ENCODE measurements at regions not wholly inside any gene's neighbourhood (a gene's known extent, or its start where the extent isn't known, plus 50 kb on each side); places are given as distances from the start of the nearest gene placed in this dataset.

DNA sequence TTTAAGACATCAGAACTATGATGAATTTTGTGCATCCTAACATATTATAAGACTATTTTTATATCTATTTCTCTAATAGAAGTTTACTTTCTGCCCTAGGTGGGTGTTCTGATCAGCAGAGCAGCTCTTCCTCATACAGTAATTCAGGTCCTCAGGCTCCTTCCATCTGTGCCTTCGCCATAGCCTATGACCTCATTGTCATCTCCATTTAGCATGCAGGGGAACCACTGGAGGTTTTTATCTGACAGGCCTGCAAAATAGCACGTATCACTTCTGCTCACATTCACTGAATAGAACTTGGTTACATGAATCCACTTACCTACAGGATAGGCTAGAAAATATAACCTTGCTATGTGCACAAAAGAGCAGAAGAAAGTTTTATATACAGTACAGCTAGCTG lies 159.4 kb upstream of the CCNH start:
- WGBS (ENCODE audit: insufficient coverage) = 38% methylated on average over 1 of the region's 2 CpGs
- Histone ChIP-seq H3K9me3 (ENCODE audit: control extremely low read depth in 1 of 3, control insufficient read depth in 2 of 3, insufficient read depth in 1 of 3, low read length in 2 of 3) (peaks cover 0 to under 1% (median 0%) of the 10 kb centered on the region in 3 donors), H3K79me2 (ENCODE audit: control insufficient read depth, insufficient read depth, low read length) (no peaks in the 10 kb centered on the region), H3K36me3 (replicated peaks in 1 of 2; ENCODE audit: control extremely low read depth in 1 of 2, control insufficient read depth in 1 of 2, extremely low read depth in 1 of 2, insufficient read depth in 2 of 2, low read length in 1 of 2) (no peaks in the 10 kb centered on the region), H3K4me2 (replicated peaks; ENCODE audit: low read depth, low read length, poor library complexity, severe bottlenecking) (no peak overlapping the region), H3K27ac (ENCODE audit: low read length in 2 of 2) (no peak overlapping the region), H4K20me1 (ENCODE audit: control insufficient read depth, insufficient read depth, low read length, poor library complexity, severe bottlenecking) (no peaks in the 10 kb centered on the region), H3K9ac (ENCODE audit: low read length) (no peak overlapping the region), H3K4me3 (ENCODE audit: control extremely low read depth in 1 of 5, extremely low read depth in 1 of 5, insufficient read depth in 1 of 5, low read depth in 2 of 5, low read length in 4 of 5) (no peak overlapping the region), H3K4me1 (ENCODE audit: control insufficient read depth in 2 of 2, insufficient read depth in 2 of 2, low read length in 2 of 2) (no peaks in the 10 kb centered on the region), H2AFZ (ENCODE audit: insufficient read depth, low read depth, low read length, poor library complexity, severe bottlenecking) (no peak overlapping the region), H3K27me3 (replicated peaks in 1 of 4; ENCODE audit: control extremely low read depth in 1 of 4, control insufficient read depth in 3 of 4, insufficient read depth in 4 of 4, low read length in 3 of 4) (no peaks in the 10 kb centered on the region)
- no peak for ATAC-seq (ENCODE audit: low read depth)
- DNase-seq = no peak
- ChIA-PET CTCF (no interaction called here), POLR2A (no interaction called here)
- Mint-ChIP-seq H3K4me3 (no peak overlapping the region), H3K4me1 (no peaks in the 10 kb centered on the region), H3K9me3 (ENCODE audit: insufficient read depth) (no peaks in the 10 kb centered on the region), H3K27me3 (no peaks in the 10 kb centered on the region), H3K27ac (no peak overlapping the region)
- intact Hi-C loops (cut with micrococcal nuclease) = no loop called here
- TF ChIP-seq EZH2 (IDR thresholded peaks at IDR 0.05; ENCODE audit: borderline replicate concordance, insufficient read depth, low read depth, low read length, poor library complexity, severe bottlenecking) (no peak), CTCF (IDR thresholded peaks at IDR 0.05) (no peak)

GRCh38 chr5:87570366-87570765 lies 157.6 kb upstream of the CCNH start:
- no peaks in the 10 kb centered on the region for H4K20me1 ChIP-seq (ENCODE audit: control insufficient read depth, insufficient read depth, low read length, poor library complexity, severe bottlenecking)
- H3K27ac ChIP-seq (ENCODE audit: low read length in 2 of 2) = no peak overlapping the region
- Mint-ChIP-seq H3K9me3 (ENCODE audit: insufficient read depth) (no peaks in the 10 kb centered on the region), H3K27ac (no peak overlapping the region), H3K27me3 (no peaks in the 10 kb centered on the region), H3K4me1 (no peaks in the 10 kb centered on the region), H3K4me3 (no peak overlapping the region)
- ChIA-PET CTCF (no interaction called here), POLR2A (no interaction called here)
- H3K4me2 ChIP-seq (replicated peaks; ENCODE audit: low read depth, low read length, poor library complexity, severe bottlenecking) = no peak overlapping the region
- peaks cover 0 to 6% (median 0%) of the 10 kb centered on the region in 3 donors for H3K9me3 ChIP-seq (ENCODE audit: control extremely low read depth in 1 of 3, control insufficient read depth in 2 of 3, insufficient read depth in 1 of 3, low read length in 2 of 3)
- H3K4me1 ChIP-seq (ENCODE audit: control insufficient read depth in 2 of 2, insufficient read depth in 2 of 2, low read length in 2 of 2) = no peaks in the 10 kb centered on the region
- H3K4me3 ChIP-seq (ENCODE audit: control extremely low read depth in 1 of 5, extremely low read depth in 1 of 5, insufficient read depth in 1 of 5, low read depth in 2 of 5, low read length in 4 of 5) = no peak overlapping the region
- no peaks in the 10 kb centered on the region for H3K36me3 ChIP-seq (replicated peaks in 1 of 2; ENCODE audit: control extremely low read depth in 1 of 2, control insufficient read depth in 1 of 2, extremely low read depth in 1 of 2, insufficient read depth in 2 of 2, low read length in 1 of 2)
- no peak for DNase-seq
- TF ChIP-seq EZH2 (IDR thresholded peaks at IDR 0.05; ENCODE audit: borderline replicate concordance, insufficient read depth, low read depth, low read length, poor library complexity, severe bottlenecking) (no peak), CTCF (IDR thresholded peaks at IDR 0.05) (no peak)
- H3K79me2 ChIP-seq (ENCODE audit: control insufficient read depth, insufficient read depth, low read length) = no peaks in the 10 kb centered on the region
- H2AFZ ChIP-seq (ENCODE audit: insufficient read depth, low read depth, low read length, poor library complexity, severe bottlenecking) = no peak overlapping the region
- WGBS (ENCODE audit: insufficient coverage) = no CpG with 5 or more reads among the region's 1 CpG
- ATAC-seq (ENCODE audit: low read depth) = no peak
- H3K27me3 ChIP-seq (replicated peaks in 1 of 4; ENCODE audit: control extremely low read depth in 1 of 4, control insufficient read depth in 3 of 4, insufficient read depth in 4 of 4, low read length in 3 of 4) = no peaks in the 10 kb centered on the region
- intact Hi-C loops (cut with micrococcal nuclease) = no loop called here
- no peak overlapping the region for H3K9ac ChIP-seq (ENCODE audit: low read length)

All from B cell (primary cell).